Astrocyte of the cerebellum (primary cell): ENCODE measurements at regions not wholly inside any gene's neighbourhood (a gene's known extent, or its start where the extent isn't known, plus 50 kb on each side); places are given as distances from the start of the nearest gene placed in this dataset.

ENCODE experiments used
- DNase-seq: peaks from one replicate; pipeline ENCODE4 v3.0.0-alpha.2; 2011; ENCODE audit warnings: low read depth
- H3K4me3 ChIP-seq: 2 replicates; pipeline ENCODE4 v1.5.1; 2011; ENCODE audit warnings: mild to moderate bottlenecking, low read depth, low read length, moderate library complexity
- CTCF ChIP-seq: IDR thresholded peaks from 2 replicates; pipeline ENCODE4 v1.5.1; 2012; ENCODE audit warnings: low read length, low read depth, moderate library complexity, mild to moderate bottlenecking; ENCODE audit errors: missing control alignments
- in situ Hi-C: cut with HindIII; loops from 2 replicates; pipeline ENCODE4 v1.10.0; 2017; ENCODE audit warnings: low sequenced_read_pairs

GRCh38 chr11:79786961-79787360 lies 346.1 kb upstream of the TENM4 start:
- in situ Hi-C loops = no loop called here
- no peak overlapping the region for H3K4me3 ChIP-seq
- no peak for TF ChIP-seq CTCF
- no peak for DNase-seq

- in situ Hi-C loops = no loop called here
- no peak for TF ChIP-seq CTCF
- no peak overlapping the region for H3K4me3 ChIP-seq
- no peak for DNase-seq
These were observed 343.0 kb upstream of the TENM4 start for GRCh38 chr11:79783833-79784232.

- in situ Hi-C loops = no loop called here
- no peak for DNase-seq
- H3K4me3 ChIP-seq = no peak overlapping the region
- TF ChIP-seq CTCF = no peak
These were observed 327.5 kb upstream of the TENM4 start for GRCh38 chr11:79768343-79768742.

- DNase-seq = no peak
- no peak for TF ChIP-seq CTCF
- H3K4me3 ChIP-seq = no peak overlapping the region
- in situ Hi-C loops = no loop called here
These were observed 321.6 kb upstream of the TENM4 start for GRCh38 chr11:79762279-79762921.

- no peak for DNase-seq
- H3K4me3 ChIP-seq = no peak overlapping the region
- no peak for TF ChIP-seq CTCF
- in situ Hi-C loops = no loop called here
These were observed 317.5 kb upstream of the TENM4 start for GRCh38 chr11:79758325-79758724.

- in situ Hi-C loops = no loop called here
- no peak overlapping the region for H3K4me3 ChIP-seq
- DNase-seq = no peak
- TF ChIP-seq CTCF = no peak
These were observed 306.6 kb upstream of the TENM4 start for GRCh38 chr11:79747406-79747805.
